SK-MEL-5 (cell line): ENCODE measurements at regions not wholly inside any gene's neighbourhood (a gene's known extent, or its start where the extent isn't known, plus 50 kb on each side); places are given as distances from the start of the nearest gene placed in this dataset.

Source experiments
- DNase-seq: peaks from one replicate; pipeline ENCODE4 v3.0.0-alpha.2; 2016; ENCODE audit warnings: low read depth, low spot score
- in situ Hi-C: cut with HindIII; loops from 2 replicates; pipeline ENCODE4 v1.10.0; 2016; ENCODE audit warnings: low sequenced_read_pairs, high pct_unique_total_duplicates, low pct_unique_long_range_greater_than_20kb

- DNase-seq: peak; percentile 17
- in situ Hi-C loops: no loop called here
Measured at GRCh38 chr10:117684672-117685211, 142.2 kb downstream of the EMX2 start.

GRCh38 chr10:117685431-117685830 lies 142.9 kb downstream of the EMX2 start:
- in situ Hi-C loops: no loop called here
- DNase-seq: no peak

DNA sequence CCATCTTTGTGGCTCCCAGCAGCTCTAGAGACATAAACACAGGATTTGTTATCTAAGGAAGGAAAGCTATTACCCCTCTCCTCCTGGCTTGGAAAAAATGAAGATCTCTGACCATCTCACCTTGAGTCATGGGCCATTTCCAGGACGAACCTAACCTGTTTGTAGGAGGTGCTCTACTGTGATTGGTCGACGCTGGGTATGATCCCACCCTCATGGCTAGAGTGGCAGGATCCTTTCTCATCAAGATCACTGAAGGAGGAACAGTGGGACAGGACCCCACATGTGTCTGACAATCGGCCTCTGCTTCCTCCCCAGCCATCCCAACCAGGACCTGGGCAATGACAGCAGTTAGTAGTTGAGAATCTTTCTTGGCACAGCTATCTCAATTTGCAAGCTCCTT lies 144.1 kb downstream of the EMX2 start:
- no peak for DNase-seq
- in situ Hi-C loops: no loop called here

- DNase-seq: no peak
- in situ Hi-C loops: no loop called here
Measured at GRCh38 chr10:117688358-117688757, 145.8 kb downstream of the EMX2 start.

DNA sequence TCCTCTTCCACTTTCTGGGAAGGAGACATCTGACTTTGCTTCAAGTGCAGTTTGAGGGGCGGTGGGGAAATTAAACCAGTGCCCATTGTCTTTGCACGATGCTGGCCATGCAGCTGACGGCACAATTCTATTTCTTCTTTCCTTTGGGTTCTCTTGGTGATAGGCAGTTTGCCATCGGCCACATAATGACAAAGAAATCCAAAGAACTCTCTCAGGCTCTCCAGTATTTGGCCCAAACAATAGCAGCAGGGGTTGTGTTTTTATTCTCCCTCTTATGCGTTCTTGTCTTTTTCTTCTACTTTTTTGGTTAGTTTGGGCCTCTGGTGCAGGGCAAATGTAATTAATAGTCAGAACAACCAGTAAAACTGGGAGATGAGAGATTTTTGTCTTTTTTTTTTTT lies 147.0 kb downstream of the EMX2 start:
- DNase-seq: no peak
- in situ Hi-C loops: no loop called here

DNA sequence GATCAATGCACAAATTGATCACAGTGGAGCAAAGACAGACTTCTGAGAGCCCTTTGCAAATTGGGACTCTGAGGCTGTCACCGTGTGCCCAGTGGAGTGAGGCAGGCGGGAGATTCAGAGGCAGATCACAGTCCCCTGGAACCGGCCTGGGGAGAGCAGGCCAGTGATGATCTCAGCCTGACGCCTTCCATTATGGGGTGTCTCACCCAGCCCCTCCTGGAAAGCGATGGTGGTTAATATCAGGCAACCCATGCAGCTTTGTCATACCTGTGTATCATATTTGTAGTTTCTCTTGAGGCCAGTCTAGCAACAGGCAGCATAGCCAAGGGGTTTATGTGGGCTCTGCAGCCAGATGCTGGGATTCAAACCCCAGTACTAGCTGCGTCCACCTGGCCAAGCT lies 147.8 kb downstream of the EMX2 start:
- in situ Hi-C loops: no loop called here
- DNase-seq: no peak

- no peak for DNase-seq
Measured at GRCh38 chr10:117694190-117694589, 151.6 kb downstream of the EMX2 start.

DNA sequence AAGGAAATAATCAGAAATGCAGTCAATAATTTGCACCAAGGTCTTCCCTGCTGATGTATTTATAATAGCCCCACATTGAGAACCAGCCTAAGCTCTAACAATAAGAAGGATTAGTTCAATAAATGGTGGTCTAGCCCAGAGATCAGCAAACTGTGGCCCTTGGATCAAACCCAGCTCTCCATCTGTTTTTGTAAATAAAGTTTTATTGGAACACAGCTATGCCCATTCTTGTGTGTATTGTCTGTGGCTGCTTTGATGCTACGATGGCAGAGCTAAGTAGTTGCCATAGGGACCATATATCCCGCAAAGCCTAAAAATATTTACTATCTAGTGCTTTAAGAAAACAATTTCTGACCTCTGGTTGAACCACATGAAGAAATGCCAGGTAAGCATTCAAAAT lies 154.9 kb downstream of the EMX2 start:
- in situ Hi-C loops: no loop called here
- DNase-seq: no peak

More at GRCh38 chr10:117694190-117694589, 151.6 kb downstream of the EMX2 start:
- in situ Hi-C loops: no loop called here

- DNase-seq: no peak
- in situ Hi-C loops: no loop called here
Measured at GRCh38 chr10:117698809-117699208, 156.3 kb downstream of the EMX2 start.

GRCh38 chr10:117699436-117700075 lies 157.0 kb downstream of the EMX2 start:
- in situ Hi-C loops: no loop called here
- DNase-seq: peak; percentile 42

DNA sequence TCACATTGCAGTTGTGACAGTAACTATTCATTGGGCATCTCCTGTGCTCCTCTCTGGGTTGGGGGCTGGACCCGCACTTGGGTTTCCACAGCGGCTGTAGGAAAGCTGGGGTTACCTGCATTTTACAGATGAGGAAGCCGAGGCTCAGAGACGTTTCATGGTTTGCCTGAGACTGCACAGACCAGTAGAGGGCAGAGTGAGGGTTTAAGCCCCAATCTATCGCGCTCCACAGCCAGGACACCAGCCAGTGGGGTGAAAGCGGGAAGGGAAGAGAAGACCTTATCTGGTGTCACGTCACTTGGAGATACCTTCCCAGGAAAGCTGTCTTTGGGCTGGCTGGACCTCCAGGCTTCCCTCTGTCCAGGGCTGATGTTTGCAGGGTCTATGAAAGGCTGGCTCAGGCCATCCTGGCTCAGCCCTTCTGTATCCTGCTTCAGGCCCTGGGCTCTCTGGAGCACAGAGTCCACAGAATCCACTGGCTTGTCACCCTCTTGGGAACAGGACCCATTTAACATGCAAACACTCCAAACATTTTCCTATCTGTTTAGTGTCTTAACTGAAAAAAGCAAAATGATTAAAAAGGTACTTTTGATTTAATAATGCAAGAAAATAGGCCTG lies 167.7 kb downstream of the EMX2 start:
- in situ Hi-C loops: no loop called here
- DNase-seq: peak; percentile 40

DNA sequence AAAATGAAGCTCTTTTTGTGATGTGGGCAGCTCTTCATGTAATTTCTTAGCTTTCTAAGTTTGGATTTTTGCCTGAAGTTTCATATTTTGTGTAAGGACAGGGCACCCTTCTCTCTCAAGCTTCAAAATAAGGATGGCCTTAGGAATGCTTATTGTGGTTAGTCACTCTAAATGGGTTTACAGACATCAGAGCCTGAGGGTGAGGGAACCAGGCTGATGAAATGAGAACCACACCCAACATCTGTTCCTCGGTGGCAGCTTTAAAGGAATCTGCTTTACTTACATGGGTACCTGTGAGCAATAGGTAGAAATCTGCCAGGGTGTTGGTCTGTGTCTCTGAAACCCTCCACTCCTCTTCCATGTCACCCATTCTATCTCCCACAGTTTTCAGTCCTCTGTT lies 174.3 kb downstream of the EMX2 start:
- no peak for DNase-seq
- in situ Hi-C loops: no loop called here

GRCh38 chr10:117718986-117719920 lies 176.7 kb downstream of the EMX2 start:
- no peak for DNase-seq
- in situ Hi-C loops: no loop called here

- in situ Hi-C loops: no loop called here
Measured at GRCh38 chr10:117720931-117721835, 178.6 kb downstream of the EMX2 start.

DNA sequence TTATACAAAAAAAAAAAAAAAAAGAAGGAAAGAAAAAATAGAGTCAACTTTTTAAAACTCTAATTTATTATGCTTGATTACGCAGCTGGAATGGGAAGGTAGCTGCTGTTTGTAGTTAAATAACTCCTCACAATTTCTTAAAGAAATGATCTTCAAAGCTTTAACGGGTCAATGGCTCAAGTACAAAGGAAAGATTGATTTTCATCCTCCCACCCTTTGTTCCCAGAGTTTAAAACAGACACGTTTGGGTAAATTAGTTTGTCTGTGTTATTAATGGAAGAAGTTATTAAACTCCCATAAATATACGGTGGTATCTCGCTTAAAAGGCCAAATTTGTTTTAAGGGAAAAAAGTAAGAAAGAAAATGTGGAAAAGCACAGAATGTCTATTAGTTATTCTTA lies 179.3 kb downstream of the EMX2 start:
- in situ Hi-C loops: no loop called here
- no peak for DNase-seq

More at GRCh38 chr10:117720931-117721835, 178.6 kb downstream of the EMX2 start:
- DNase-seq: no peak

- in situ Hi-C loops: no loop called here
- DNase-seq: peak; percentile 6
Measured at GRCh38 chr10:117723343-117723742, 180.8 kb downstream of the EMX2 start.

- in situ Hi-C loops: no loop called here
- no peak for DNase-seq
Measured at GRCh38 chr10:117725993-117726392, 183.4 kb downstream of the EMX2 start.
